Pulmonary artery endothelial cell (primary cell): ENCODE measurements at regions not wholly inside any gene's neighbourhood (a gene's known extent, or its start where the extent isn't known, plus 50 kb on each side); places are given as distances from the start of the nearest gene placed in this dataset.

Experiments used
- DNase-seq: peaks from one replicate; pipeline ENCODE4 v3.0.0-alpha.2; 2011; ENCODE audit warnings: low read depth, low spot score

- no peak for DNase-seq
Measured at GRCh38 chr4:124505211-124505610, 207.3 kb downstream of the ANKRD50 start.

GRCh38 chr4:124509151-124509550 is 203.4 kb downstream of the ANKRD50 start:
- no peak for DNase-seq

GRCh38 chr4:124514588-124514987 is 197.9 kb downstream of the ANKRD50 start:
- no peak for DNase-seq

- no peak for DNase-seq
Measured at GRCh38 chr4:124515591-124515990, 196.9 kb downstream of the ANKRD50 start.

- no peak for DNase-seq
Measured at GRCh38 chr4:124519196-124519595, 193.3 kb downstream of the ANKRD50 start.

GRCh38 chr4:124523816-124524215 is 188.7 kb downstream of the ANKRD50 start:
- DNase-seq: no peak

GRCh38 chr4:124525524-124525923 is 187.0 kb downstream of the ANKRD50 start:
- DNase-seq: no peak

GRCh38 chr4:124526331-124526730 is 186.2 kb downstream of the ANKRD50 start:
- DNase-seq: peak; percentile 27

- peak; percentile 2 for DNase-seq
Measured at GRCh38 chr4:124526769-124527168, 185.8 kb downstream of the ANKRD50 start.

GRCh38 chr4:124527364-124527763 is 185.2 kb downstream of the ANKRD50 start:
- DNase-seq: no peak

- no peak for DNase-seq
Measured at GRCh38 chr4:124529131-124529530, 183.4 kb downstream of the ANKRD50 start.

GRCh38 chr4:124530464-124531077 is 182.0 kb downstream of the ANKRD50 start:
- no peak for DNase-seq

- no peak for DNase-seq
Measured at GRCh38 chr4:124534131-124534530, 178.4 kb downstream of the ANKRD50 start.

- DNase-seq: no peak
Measured at GRCh38 chr4:124535003-124535402, 177.5 kb downstream of the ANKRD50 start.

GRCh38 chr4:124536946-124537345 is 175.6 kb downstream of the ANKRD50 start:
- DNase-seq: no peak

- DNase-seq: no peak
Measured at GRCh38 chr4:124537971-124538370, 174.6 kb downstream of the ANKRD50 start.

GRCh38 chr4:124540014-124540413 is 172.5 kb downstream of the ANKRD50 start:
- no peak for DNase-seq

GRCh38 chr4:124541652-124542420 is 170.7 kb downstream of the ANKRD50 start:
- DNase-seq: no peak

- DNase-seq: no peak
Measured at GRCh38 chr4:124555959-124556358, 156.6 kb downstream of the ANKRD50 start.

GRCh38 chr4:124564121-124564520 is 148.4 kb downstream of the ANKRD50 start:
- DNase-seq: peak; percentile 11

- DNase-seq: no peak
Measured at GRCh38 chr4:124565371-124565770, 147.2 kb downstream of the ANKRD50 start.

GRCh38 chr4:124566030-124566429 is 146.5 kb downstream of the ANKRD50 start:
- no peak for DNase-seq

- no peak for DNase-seq
Measured at GRCh38 chr4:124573056-124573455, 139.5 kb downstream of the ANKRD50 start.
